ENCODE measurements at regions not wholly inside any gene's neighbourhood (a gene's known extent, or its start where the extent isn't known, plus 50 kb on each side); places are given as distances from the start of the nearest gene placed in this dataset.

DNA sequence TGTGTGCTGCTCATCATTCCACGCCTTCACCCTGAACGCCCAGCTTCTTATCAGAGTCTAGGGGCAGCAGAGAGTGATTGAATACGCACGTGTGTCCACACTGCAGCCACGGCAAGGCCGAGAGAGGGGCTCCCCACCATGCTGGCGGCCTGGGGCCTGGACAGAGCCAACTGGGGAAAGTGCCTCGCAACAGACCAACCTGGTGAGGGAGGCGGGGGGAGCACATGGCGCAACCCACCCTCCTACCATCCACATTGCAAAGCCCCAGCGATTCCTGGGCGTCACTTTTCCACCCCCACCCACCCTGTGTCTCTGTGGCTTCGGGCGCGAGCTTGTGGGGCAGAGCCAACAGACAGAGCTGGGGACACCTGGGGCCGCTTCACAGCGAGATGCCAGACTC is 66.4 kb upstream of the DUSP22 start:
- DNase-seq (ENCODE audit: low read depth), result no peak

DNA sequence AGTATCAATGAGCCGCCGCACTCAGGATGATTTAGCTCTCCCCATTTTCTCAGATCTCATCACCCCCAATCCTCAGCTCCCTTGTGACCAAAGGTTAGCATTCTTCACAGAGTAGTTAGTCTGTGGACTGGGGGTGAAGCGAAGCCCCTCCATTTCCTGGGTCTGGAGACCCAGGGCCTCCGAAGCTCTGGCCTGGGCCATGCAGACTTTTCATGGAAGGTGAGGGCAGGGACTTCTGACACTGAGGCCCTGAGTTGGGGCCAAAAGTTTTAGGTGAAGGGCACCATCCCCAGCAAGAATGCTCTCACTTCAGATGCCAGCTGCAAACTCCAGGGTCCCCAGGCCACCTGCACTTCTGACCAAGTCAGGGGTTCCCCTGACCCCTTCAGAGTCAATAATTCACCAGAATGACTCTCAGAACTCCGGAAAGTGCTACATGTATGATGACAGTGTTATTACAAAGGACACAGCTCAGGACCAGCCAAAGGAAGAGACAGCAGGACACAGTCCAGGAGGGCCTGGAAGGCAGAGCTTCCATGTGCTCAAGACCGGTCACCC is 65.7 kb upstream of the DUSP22 start:
- DNase-seq (ENCODE audit: low read depth), result no peak

DNA sequence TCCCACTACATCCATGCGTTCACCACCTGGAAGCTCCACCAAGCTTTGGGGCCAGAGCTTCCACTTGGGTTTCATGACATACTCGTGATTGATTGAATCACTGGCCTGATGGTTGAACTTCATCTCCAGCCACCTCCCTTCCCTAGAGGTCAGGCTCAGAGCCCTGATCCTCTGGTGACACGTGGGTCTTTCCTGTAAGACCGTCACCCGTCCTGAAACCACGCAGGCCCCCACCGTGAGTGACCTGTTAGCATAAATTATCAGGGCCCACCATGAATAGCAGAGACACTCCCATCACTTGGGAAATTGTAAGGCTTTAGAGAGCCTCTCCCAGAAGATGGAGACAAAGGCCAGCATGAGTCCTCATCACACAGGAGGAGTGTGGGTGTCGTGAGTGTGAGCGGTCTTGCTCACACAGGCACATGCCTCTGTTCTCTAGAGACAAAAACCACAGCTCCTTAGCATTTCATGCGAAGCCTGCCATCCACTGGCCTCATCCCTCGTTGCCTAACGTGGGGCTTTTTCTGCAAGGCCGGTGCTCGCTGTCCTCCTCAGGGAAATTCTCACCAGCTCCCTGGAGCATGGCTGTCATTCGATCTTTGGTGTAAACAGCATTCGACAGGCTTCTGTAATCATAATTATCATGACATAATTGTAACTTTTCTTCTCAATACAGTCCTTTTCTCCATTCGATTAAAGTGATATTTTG is 65.1 kb upstream of the DUSP22 start:
- no peak for DNase-seq (ENCODE audit: low read depth)

DNA sequence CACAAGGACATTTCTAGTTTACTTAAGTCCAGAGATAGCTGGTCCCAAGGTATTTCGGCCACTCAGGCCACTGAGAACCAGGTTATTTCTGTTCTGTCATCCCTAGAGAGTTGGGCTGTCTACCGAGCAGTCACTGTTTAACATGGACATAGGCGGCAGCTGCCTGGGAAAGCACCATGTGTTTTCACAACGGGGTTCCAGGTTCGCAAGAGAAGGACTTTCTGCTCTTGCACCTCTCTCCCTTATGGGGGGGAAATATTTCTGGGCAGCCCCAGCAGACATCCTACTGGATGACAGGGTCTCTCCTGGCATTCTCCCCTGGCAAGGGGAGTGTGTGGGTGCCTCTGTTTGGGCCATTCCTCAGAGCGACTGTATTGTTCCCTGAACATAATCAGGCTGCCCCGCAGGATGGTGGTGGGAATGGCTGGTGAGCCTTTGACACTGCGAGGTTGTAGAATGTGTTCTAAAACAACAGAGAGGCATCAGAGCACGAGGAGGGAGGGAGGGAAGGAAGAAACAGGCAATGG is 64.4 kb upstream of the DUSP22 start:
- DNase-seq (ENCODE audit: low read depth), result no peak

DNA sequence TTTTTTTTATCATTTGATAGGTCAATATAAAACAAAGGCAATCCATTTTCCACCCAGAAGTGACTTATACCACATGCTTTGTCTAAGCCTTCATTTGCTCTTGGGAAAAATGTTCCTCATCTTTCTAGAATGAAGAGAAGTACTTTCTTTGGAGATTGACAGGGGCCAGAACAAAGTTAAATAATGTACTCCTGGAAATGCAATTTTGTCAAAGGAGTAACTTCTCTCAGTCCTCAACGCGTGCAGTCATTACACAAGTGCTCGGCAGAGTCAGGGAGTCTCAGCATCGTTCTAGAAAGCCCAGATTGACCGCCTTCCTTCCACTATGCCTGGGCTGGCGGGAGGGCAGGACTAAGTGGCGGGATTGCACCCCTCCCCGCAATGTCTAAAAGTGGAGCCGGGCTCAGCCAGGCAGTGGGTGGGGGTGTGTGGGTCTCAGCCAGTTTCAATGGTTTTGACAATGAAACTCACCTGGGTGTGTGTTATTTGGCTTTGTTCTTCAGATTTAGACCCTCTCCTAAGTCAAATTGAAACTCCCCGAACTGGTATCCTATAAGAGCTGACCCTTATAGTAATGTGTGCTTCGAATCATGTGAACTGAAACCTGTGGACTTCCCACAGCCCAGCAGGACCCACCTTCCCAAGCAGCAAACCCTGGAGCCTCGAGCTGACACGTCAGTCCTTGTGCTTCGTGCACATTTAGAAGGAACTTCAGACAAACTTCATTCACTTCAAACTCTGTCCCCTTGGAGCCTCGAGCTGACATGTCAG is 63.2 kb upstream of the DUSP22 start:
- DNase-seq (ENCODE audit: low read depth), result no peak

DNA sequence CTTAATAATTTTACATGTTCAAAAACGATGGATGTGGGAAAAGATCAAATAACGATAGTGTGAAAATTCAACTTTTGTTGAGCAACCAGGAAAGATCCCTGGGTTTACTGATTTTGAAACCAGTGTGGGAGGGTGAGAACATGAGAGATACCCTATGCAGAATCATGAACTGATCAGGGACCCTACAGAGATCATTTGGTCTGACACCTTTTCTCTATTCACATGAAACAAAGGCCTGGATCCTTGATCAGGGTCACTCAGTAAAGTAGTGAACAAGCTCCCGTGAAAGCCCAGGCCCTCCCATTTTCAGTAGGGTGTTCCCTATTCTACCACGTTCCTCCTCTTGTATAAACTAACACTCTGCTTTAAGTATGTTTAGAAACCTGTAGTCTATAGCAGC is 60.5 kb upstream of the DUSP22 start:
- DNase-seq (ENCODE audit: low read depth), result no peak

DNA sequence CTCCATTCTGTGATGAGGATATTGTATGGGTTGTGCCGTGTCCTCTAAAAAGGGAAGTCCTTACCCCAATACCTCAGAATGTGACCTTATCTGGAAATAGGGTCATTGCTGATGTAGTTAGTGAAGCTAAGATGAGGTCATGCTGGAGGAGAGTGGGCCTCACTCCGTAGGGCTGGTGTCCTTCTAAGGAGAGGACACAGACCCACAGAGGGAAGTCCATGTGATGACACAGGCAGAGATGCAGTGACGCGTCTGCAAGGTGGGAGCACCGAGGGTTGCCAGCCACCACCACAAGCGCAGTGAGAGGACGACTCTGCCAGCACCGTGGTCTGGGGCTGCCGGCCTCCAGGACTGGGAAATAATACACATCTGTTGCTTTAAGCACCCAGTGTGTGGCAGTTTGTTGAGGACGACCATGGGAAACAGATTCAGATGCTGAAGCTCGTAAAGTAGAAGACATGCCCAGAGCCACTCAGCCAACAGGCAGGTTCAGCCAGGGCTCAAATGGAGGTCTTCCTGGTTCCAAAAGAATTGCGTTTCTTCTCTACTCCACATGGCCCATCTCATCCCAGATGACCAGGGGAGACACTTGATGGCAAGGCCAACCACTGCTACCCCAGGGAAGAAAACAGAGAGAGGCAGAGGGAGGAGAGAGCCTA is 59.2 kb upstream of the DUSP22 start:
- DNase-seq (ENCODE audit: low read depth), result no peak

DNA sequence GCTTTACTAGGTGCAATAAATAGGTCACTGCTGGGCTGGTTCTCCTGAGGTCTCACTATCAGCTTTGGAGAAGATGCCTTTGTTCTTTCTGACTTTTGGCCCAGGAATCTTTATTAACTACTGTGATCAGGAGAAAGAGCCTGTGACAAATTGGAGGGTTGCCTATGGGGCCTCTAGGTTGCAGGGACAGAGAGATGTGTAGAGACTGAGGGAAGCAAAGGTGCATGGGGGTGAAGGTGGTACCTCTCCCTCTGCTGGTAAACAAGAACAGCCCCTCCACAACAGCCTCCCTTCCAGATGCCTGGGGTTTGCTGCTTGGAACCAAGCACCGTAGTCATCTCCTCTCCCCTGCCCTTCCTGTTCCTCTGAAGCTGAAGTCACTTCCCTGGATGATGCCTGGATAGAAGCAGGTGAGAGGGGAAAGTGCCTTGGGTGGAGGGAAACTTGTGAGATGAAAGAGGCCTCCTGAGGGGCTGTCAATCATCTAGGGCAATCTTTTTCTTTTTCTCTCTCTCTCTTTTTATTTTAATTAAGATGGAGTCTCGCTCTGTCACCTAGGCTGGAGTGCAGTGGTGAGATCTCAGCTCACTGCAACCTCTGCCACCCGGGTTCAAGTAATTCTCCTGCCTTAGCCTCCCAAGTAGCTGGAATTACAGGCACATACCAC is 57.4 kb upstream of the DUSP22 start:
- DNase-seq (ENCODE audit: low read depth), result no peak

DNA sequence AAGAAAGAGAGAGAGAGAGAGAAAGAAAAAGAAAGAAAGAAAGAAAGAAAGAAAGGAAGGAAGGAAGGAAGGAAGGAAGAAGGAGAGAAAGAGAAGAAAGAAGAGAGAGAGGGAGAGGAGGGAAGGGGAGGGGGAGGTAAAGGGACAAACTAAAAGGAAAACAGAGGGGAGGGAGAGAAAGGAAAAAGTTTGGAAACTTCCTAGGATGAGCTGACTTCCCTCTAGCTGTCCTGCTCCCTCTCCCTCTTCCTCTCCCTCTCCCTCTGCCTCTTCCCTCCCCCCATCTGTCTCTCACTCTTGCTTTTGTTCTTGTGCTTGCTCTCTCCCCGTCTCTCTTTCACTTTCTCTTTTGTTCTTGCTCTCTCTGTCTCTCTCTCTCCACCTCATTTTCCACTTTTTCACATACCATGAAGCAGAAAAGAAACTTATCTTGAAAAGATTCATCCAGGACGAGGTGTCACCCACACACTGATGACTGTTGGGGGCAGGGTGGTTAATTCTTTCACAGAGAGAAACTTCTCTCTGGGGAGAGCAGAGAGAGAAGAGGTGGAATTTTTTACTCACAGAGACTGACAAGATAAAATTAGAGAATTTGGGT is 56.4 kb upstream of the DUSP22 start:
- DNase-seq (ENCODE audit: low read depth), result no peak

DNA sequence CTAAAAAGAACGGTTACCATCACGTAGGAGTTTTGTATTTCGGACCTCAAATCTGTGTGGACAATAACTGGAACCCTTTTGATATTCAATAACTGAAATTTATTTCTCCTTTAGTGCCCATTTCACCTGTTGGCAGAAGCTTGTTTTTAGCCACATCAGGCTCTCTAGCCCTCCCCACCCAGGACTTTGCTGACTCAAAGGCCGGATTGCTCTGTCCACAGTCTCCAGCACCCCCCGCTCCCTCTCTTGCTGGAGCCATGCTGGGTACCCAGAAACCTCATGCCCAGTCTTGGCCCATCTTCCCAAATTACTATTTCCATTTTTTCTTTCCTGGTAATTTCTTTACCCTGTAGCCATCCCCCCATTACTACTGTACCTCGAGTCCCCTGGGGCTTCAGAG is 55.8 kb upstream of the DUSP22 start:
- DNase-seq (ENCODE audit: low read depth), result no peak

DNA sequence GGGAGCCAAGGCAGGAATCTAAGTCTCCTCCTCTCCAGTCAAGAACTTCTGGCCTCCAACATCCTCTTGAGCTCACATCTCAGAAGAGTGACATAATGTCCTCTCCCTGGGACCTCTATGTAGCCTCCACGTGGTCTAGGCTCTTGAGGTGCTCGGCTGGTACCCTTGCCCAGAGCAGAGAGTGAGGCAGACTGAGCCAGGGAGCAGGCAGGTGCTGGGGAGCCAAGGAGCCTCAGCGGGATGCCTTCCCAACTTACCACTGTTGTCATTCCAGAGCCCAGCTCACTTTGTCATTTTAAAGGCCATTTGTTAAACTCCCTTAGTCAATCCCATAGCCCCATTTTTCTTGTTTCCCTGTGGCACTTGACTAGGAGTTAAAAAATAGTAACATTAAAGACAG is 52.1 kb upstream of the DUSP22 start:
- no peak for DNase-seq (ENCODE audit: low read depth)

DNA sequence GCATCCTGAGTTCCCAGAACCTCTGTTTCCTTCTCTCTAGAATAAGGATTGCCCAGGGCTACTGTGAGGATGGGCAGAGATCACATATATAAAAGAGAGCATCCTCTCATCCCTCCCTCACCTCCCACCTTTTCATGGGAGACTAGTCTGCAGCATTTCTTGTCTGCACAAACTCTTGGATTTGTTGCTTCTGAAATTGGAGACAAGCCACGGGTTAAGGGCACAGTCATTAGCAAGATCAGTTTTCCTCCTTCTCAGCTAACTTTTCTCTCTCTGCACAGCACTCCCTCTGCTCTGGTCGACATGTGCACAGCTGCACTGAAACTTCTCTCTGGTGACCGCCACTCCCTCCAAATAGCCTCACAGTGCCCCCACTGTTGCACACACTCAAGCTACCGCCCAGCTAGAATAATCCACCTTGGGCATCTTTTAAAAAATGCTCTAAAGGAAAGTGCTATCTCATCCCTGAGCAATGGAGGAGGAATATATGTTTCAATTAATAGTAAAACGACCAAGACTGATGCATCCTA is 50.9 kb upstream of the DUSP22 start:
- DNase-seq (ENCODE audit: low read depth), result no peak

All from T-helper 22 cell (primary cell).